K562 (cell line): ENCODE measurements at regions not wholly inside any gene's neighbourhood (a gene's known extent, or its start where the extent isn't known, plus 50 kb on each side); places are given as distances from the start of the nearest gene placed in this dataset.

Source experiments
- ATAC-seq: fragments of 200-7000 bp; cut with Tn5 transposase; 3 replicates; pipeline ENCODE4 v1.9.1; 2020; ENCODE audit warnings: moderate library complexity
- BruUV-seq: library from RNA; stranded (reverse); fragments of 400-500 nt; replicated peaks from 2 replicates; lab custom pipeline; 2021; lab: Mats Ljungman, UMichigan
- CTCF ChIA-PET: fragments of 300-600 bp; formaldehyde crosslinking; extraction: SDS; loops from one replicate; lab custom pipeline; 2021; ENCODE audit warnings: low intra/inter-chr PET ratio; lab: Yijun Ruan, JAX
- POLR2A ChIA-PET: fragments of 300-600, 350-650 bp; sonication (Branson Sonifier 250); formaldehyde crosslinking; extraction: SDS; loops from one replicate; lab custom pipeline; 2021; ENCODE audit warnings: antibody characterized with exemption, inconsistent platforms; lab: Yijun Ruan, JAX
- DNase-seq, 4 experiments: peaks; one replicate each; pipeline versions ENCODE4 v3.0.0 to v3.0.0-alpha.2; 2011 to 2018; ENCODE audit warnings: low spot score in 3 of 4, mixed read lengths in 3 of 4; ENCODE audit errors: extremely low read depth in 1 of 4
- FAIRE-seq: peaks from 2 replicates; lab custom pipeline; 2011; peaks lifted over from hg19 to GRCh38; lab: Jason Lieb, UNC
- H2AFZ ChIP-seq: 2 replicates; pipeline ENCODE4 v1.6.0; 2011; ENCODE audit warnings: low read depth, low read length, control low read depth, inconsistent platforms
- H3K27ac ChIP-seq: fragments of 200-600 bp; 3 replicates; pipeline ENCODE4 v1.8.0; 2011; ENCODE audit warnings: low read depth, mild to moderate bottlenecking, control low read depth, inconsistent platforms, low read length, moderate library complexity, mixed read lengths; ENCODE audit errors: extremely low read depth
- H3K27me3 ChIP-seq, 2 experiments: fragments of 300-600 bp in 1 of 2; 2 replicates in 1 of 2; 3 replicates in 1 of 2; pipeline versions ENCODE4 v1.6.0 to v1.8.0; 2011; ENCODE audit warnings: inconsistent platforms in 2 of 2, low read length in 2 of 2, mild to moderate bottlenecking in 1 of 2, mixed read lengths in 1 of 2, moderate library complexity in 1 of 2; ENCODE audit not compliant: control insufficient read depth in 2 of 2, insufficient read depth in 2 of 2
- H3K36me3 ChIP-seq: fragments of 300-600 bp; 3 replicates; pipeline ENCODE4 v1.8.0; 2011; ENCODE audit warnings: mild to moderate bottlenecking, low read length, inconsistent platforms; ENCODE audit not compliant: control insufficient read depth, insufficient read depth
- H3K4me1 ChIP-seq, 2 experiments: fragments of 200-600 bp in 1 of 2; replicated peaks in 1 of 2; 2 replicates in 1 of 2; 3 replicates in 1 of 2; pipeline versions ENCODE4 v1.5.1 to v1.8.0; 2011; ENCODE audit warnings: inconsistent platforms in 2 of 2, low read length in 2 of 2, mild to moderate bottlenecking in 1 of 2, mixed read lengths in 1 of 2, moderate library complexity in 1 of 2; ENCODE audit not compliant: control insufficient read depth in 2 of 2, insufficient read depth in 2 of 2
- H3K4me2 ChIP-seq: 2 replicates; pipeline ENCODE4 v1.6.1; 2011; ENCODE audit warnings: low read length, control low read depth, inconsistent platforms, mixed read lengths; ENCODE audit not compliant: insufficient read depth
- H3K4me3 ChIP-seq: fragments of 200-600 bp; sonication (generic), shearing (Covaris generic); 2 replicates; pipeline ENCODE4 v1.5.1; 2016; ENCODE audit warnings: control low read depth, inconsistent platforms
- H3K79me2 ChIP-seq: fragments of 200-600 bp; 3 replicates; pipeline ENCODE4 v1.8.0; 2011; ENCODE audit warnings: low read length, inconsistent platforms; ENCODE audit not compliant: control insufficient read depth, insufficient read depth
- H3K9ac ChIP-seq, 2 experiments: 2 replicates each; pipeline versions ENCODE4 v1.6.0 to v1.6.1; 2011; ENCODE audit warnings: low read depth in 2 of 2, low read length in 2 of 2, control low read depth in 1 of 2, inconsistent platforms in 1 of 2, mild to moderate bottlenecking in 1 of 2, mixed read lengths in 1 of 2; ENCODE audit not compliant: insufficient read depth in 1 of 2
- H3K9me1 ChIP-seq: one replicate; pipeline ENCODE4 v1.6.0; 2011; ENCODE audit warnings: inconsistent platforms, mild to moderate bottlenecking, low read length, moderate library complexity; ENCODE audit not compliant: control insufficient read depth, insufficient read depth
- H3K9me3 ChIP-seq: replicated peaks from 2 replicates; pipeline ENCODE4 v1.5.1; 2011; ENCODE audit warnings: low read depth, low read length, inconsistent platforms; ENCODE audit not compliant: control insufficient read depth, insufficient read depth
- H4K20me1 ChIP-seq: replicated peaks from 2 replicates; pipeline ENCODE4 v1.6.1; 2011; ENCODE audit warnings: low read length, inconsistent platforms, mixed read lengths; ENCODE audit not compliant: control insufficient read depth, insufficient read depth
- CEBPB ChIP-seq: fragments of 450-650 bp; IDR thresholded peaks from 2 replicates; pipeline ENCODE4 v1.6.1; 2016; ENCODE audit warnings: missing genetic modification characterization, missing compliant biosample characterization
- FOXA1 ChIP-seq: fragments of 450-650 bp; IDR thresholded peaks from 2 replicates; pipeline ENCODE4 v1.6.1; 2016; ENCODE audit warnings: mild to moderate bottlenecking, borderline replicate concordance
- MXI1 ChIP-seq: IDR thresholded peaks from 2 replicates; pipeline ENCODE4 v1.6.1; 2011; ENCODE audit warnings: low read depth, mild to moderate bottlenecking, improper control_type of control experiment, low read length
- NCOA6 ChIP-seq: fragments of 450-650 bp; IDR thresholded peaks from 2 replicates; pipeline ENCODE4 v1.6.1; 2017; ENCODE audit warnings: mild to moderate bottlenecking
- NR4A1 ChIP-seq, 2 experiments: fragments of 250-450 bp in 1 of 2; fragments of 450-650 bp in 1 of 2; sonication (Bioruptor Pico) in 1 of 2; IDR thresholded peaks; 2 replicates each; pipeline versions ENCODE4 v1.4.0 to v1.6.1; 2016 to 2020; ENCODE audit warnings: mild to moderate bottlenecking in 2 of 2, missing compliant biosample characterization in 1 of 2, missing genetic modification characterization in 1 of 2, moderate library complexity in 1 of 2
- SETDB1 ChIP-seq: IDR thresholded peaks from one replicate; pipeline ENCODE4 v1.6.1; 2012; ENCODE audit warnings: low read length, control low read depth, inconsistent platforms
- TCF7 ChIP-seq: sonication (generic); IDR thresholded peaks from 2 replicates; pipeline ENCODE4 v1.6.1; 2016; ENCODE audit warnings: antibody characterized with exemption, borderline replicate concordance
- ZBTB17 ChIP-seq: fragments of 450-650 bp; formaldehyde crosslinking; IDR thresholded peaks from 2 replicates; pipeline ENCODE4 v1.4.0; 2020; ENCODE audit warnings: mild to moderate bottlenecking
- ZBTB5 ChIP-seq: fragments of 450-650 bp; IDR thresholded peaks from 2 replicates; pipeline ENCODE4 v1.6.1; 2017; ENCODE audit warnings: antibody characterized with exemption
- ZNF124 ChIP-seq: sonication (generic); formaldehyde crosslinking; IDR thresholded peaks from 2 replicates; pipeline ENCODE4 v1.8.1; 2022; ENCODE audit warnings: missing genetic modification reagents
- ZNF175 ChIP-seq: fragments of 200-800 bp; sonication (Bioruptor generic); IDR thresholded peaks from 2 replicates; pipeline ENCODE4 v1.6.1; 2016; ENCODE audit warnings: low read depth, mild to moderate bottlenecking, missing genetic modification characterization, missing compliant biosample characterization
- in situ Hi-C: fragments of 300-500 bp; cut with MboI; formaldehyde crosslinking; loops from 4 replicates; pipeline ENCODE4 v1.15.0; 2018; ENCODE audit warnings: inconsistent platforms, mixed read lengths
- intact Hi-C: fragments of 100-400 bp; cut with micrococcal nuclease; formaldehyde crosslinking; loops from 2 replicates; pipeline ENCODE4 v1.14.2; 2022

GRCh38 chr5:26691486-26691885, 346.9 kb downstream of the CDH9 start:
- DNase-seq (no peak), FAIRE-seq (no peak), ATAC-seq (no peak)
- H3K9ac ChIP-seq, result no peak overlapping the region
- in situ Hi-C loops (no loop called here), intact Hi-C loops (no loop called here)
- H3K4me3 ChIP-seq, result no peak overlapping the region
- no peaks in the 10 kb centered on the region for H3K27me3 ChIP-seq
- TF ChIP-seq SETDB1, result no peak
- no peak for TF ChIP-seq MXI1
- TF ChIP-seq NCOA6, result no peak
- TF ChIP-seq TCF7, result no peak
- TF ChIP-seq FOXA1, result no peak
- TF ChIP-seq ZBTB5, result no peak
- TF ChIP-seq ZNF124, result no peak
- no peak for TF ChIP-seq CEBPB (tag)
- no peak for TF ChIP-seq ZNF175
- no peak for TF ChIP-seq ZBTB17
- no peak for TF ChIP-seq NR4A1 (CRISPR knock-in tag; IDR thresholded peaks at IDR 0.05)
- TF ChIP-seq NR4A1 (tag; IDR thresholded peaks at IDR 0.05), result no peak
- H3K36me3 ChIP-seq, result no peaks in the 10 kb centered on the region
- BruUV-seq, result no TSS peak
- CTCF ChIA-PET, result no interaction called here
- H4K20me1 ChIP-seq, result no peaks in the 10 kb centered on the region
- H3K4me1 ChIP-seq, result no peaks in the 10 kb centered on the region
- no peaks in the 10 kb centered on the region for H3K9me1 ChIP-seq
- no peaks in the 10 kb centered on the region; the same call in 1 of the 2 replicates for H3K9me3 ChIP-seq
- POLR2A ChIA-PET, result no interaction called here
- H3K27ac ChIP-seq, result no peak overlapping the region
- no peaks in the 10 kb centered on the region for H3K79me2 ChIP-seq
- no peak overlapping the region for H3K4me2 ChIP-seq
- no peak overlapping the region for H2AFZ ChIP-seq
